ENCODE measurements at regions not wholly inside any gene's neighbourhood (a gene's known extent, or its start where the extent isn't known, plus 50 kb on each side); places are given as distances from the start of the nearest gene placed in this dataset.

GRCh38 chrX:121987163-121987562, 939.8 kb downstream of the GLUD2 start:
- TF ChIP-seq POLR2A (IDR thresholded peaks at IDR 0.05; ENCODE audit: extremely low read depth, insufficient read length) (no peak), CTCF (IDR thresholded peaks at IDR 0.05; ENCODE audit: low read depth, low read length) (no peak)

Data from NB4 (cell line).